Neutrophil (primary cell): ENCODE measurements at regions not wholly inside any gene's neighbourhood (a gene's known extent, or its start where the extent isn't known, plus 50 kb on each side); places are given as distances from the start of the nearest gene placed in this dataset.

Experiments
- H3K27ac ChIP-seq: fragments of 200-600 bp; sonication (generic); 2 replicates; pipeline ENCODE4 v1.5.1; 2016; ENCODE audit warnings: mild to moderate bottlenecking, moderate library complexity
- H3K27me3 ChIP-seq: fragments of 200-600 bp; sonication (generic); 2 replicates; pipeline ENCODE4 v1.6.0; 2016; ENCODE audit warnings: mild to moderate bottlenecking
- H3K36me3 ChIP-seq: fragments of 200-600 bp; sonication (generic); 2 replicates; pipeline ENCODE4 v1.5.1; 2017
- H3K4me1 ChIP-seq, 2 experiments: fragments of 200-600 bp in 1 of 2; sonication (generic) in 1 of 2; 1 replicate in 1 of 2; 2 replicates in 1 of 2; pipeline versions ENCODE4 v1.5.1 to v1.6.1; 2013 to 2016; ENCODE audit warnings: low read depth in 1 of 2, low read length in 1 of 2, mild to moderate bottlenecking in 1 of 2, moderate library complexity in 1 of 2; ENCODE audit not compliant: control insufficient read depth in 1 of 2, insufficient read depth in 1 of 2
- H3K4me3 ChIP-seq, 2 experiments: fragments of 200-600 bp in 1 of 2; sonication (generic) in 1 of 2; 1 replicate in 1 of 2; 2 replicates in 1 of 2; pipeline ENCODE4 v1.5.1; 2013 to 2016; ENCODE audit warnings: low read depth in 1 of 2, low read length in 1 of 2, mild to moderate bottlenecking in 1 of 2, moderate library complexity in 1 of 2
- H3K9me3 ChIP-seq: fragments of 200-600 bp; sonication (generic); 2 replicates; pipeline ENCODE4 v1.5.1; 2016
- CTCF ChIP-seq: fragments of 200-600 bp; sonication (generic); IDR thresholded peaks from 2 replicates; pipeline ENCODE4 v1.5.1; 2016; ENCODE audit warnings: antibody characterized with exemption

DNA sequence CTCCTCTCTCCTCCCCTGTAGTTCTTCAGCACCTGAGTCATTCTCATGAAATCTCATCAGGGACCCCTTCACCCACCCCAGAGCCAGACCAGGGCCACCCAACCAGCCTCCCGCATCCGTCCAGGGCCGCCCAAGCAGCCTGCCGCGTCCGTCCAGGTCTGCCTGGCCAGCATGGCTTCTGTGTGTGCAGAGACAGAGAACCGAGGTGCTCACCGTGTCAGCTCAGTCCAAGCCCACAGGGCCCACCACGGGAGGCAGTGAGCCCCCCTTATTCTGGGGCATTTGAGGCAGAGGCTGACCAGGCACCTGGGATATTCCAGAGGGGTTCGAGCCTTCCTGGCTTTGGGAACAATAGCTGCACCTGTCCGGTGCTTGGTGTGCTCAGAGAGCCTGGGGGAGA is 1117.3 kb downstream of the BRD1 start:
- Histone ChIP-seq H3K36me3 (no peaks in the 10 kb centered on the region), H3K4me3 (no peak overlapping the region), H3K27ac (no peak overlapping the region), H3K9me3 (no peaks in the 10 kb centered on the region), H3K4me1 (no peaks in the 10 kb centered on the region), H3K27me3 (no peaks in the 10 kb centered on the region)
- TF ChIP-seq CTCF: no peak

- no peaks in the 10 kb centered on the region for H3K9me3 ChIP-seq
- TF ChIP-seq CTCF: no peak
- no peaks in the 10 kb centered on the region for H3K27me3 ChIP-seq
- no peak overlapping the region for H3K27ac ChIP-seq
- no peaks in the 10 kb centered on the region for H3K4me1 ChIP-seq
- H3K4me3 ChIP-seq: no peak overlapping the region
- H3K36me3 ChIP-seq: no peaks in the 10 kb centered on the region
Observed at GRCh38 chr22:48709976-48710375, 1117.7 kb downstream of the BRD1 start.

DNA sequence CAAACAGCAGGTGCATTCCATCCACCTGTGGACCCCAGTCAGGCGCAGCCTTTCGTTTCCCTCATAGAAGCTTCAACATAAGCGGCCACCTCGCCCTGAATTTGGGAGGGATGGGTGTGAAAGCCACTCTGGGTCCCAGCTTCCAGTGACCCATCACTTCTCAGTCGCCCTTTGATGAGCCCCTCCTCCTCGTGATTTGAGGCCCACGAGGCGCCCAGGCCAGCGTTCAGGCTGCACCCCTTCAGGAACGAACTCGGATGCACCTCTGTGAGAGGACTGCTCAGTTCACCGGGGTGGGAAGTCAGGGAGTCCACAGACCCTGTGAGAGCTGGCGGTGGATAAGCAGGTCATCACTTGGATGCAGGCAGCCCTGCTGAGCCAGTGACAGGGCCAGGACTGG is 1118.2 kb downstream of the BRD1 start:
- H3K9me3 ChIP-seq: no peaks in the 10 kb centered on the region
- no peaks in the 10 kb centered on the region for H3K36me3 ChIP-seq
- H3K27me3 ChIP-seq: no peaks in the 10 kb centered on the region
- H3K4me3 ChIP-seq: no peak overlapping the region
- H3K4me1 ChIP-seq: no peaks in the 10 kb centered on the region
- TF ChIP-seq CTCF: no peak
- H3K27ac ChIP-seq: no peak overlapping the region

GRCh38 chr22:48708558-48709245 is 1119.0 kb downstream of the BRD1 start:
- Histone ChIP-seq H3K4me1 (no peaks in the 10 kb centered on the region), H3K9me3 (no peaks in the 10 kb centered on the region), H3K36me3 (no peaks in the 10 kb centered on the region), H3K27me3 (no peaks in the 10 kb centered on the region), H3K4me3 (no peak overlapping the region), H3K27ac (no peak overlapping the region)
- TF ChIP-seq CTCF: no peak

GRCh38 chr22:48707763-48708557 is 1119.7 kb downstream of the BRD1 start:
- Histone ChIP-seq H3K4me3 (no peak overlapping the region), H3K27ac (no peak overlapping the region), H3K36me3 (no peaks in the 10 kb centered on the region), H3K4me1 (peaks cover under 1% of the 10 kb centered on the region in 2 experiments), H3K27me3 (no peaks in the 10 kb centered on the region), H3K9me3 (no peaks in the 10 kb centered on the region)
- TF ChIP-seq CTCF: no peak
